Medulla oblongata (tissue), 1 donor: ENCODE measurements at regions not wholly inside any gene's neighbourhood (a gene's known extent, or its start where the extent isn't known, plus 50 kb on each side); places are given as distances from the start of the nearest gene placed in this dataset.
"Not testable (repeated sequence)": the region's sequence is repeated elsewhere in the genome, so short reads cannot be mapped to it uniquely, and the experiment has no call there.

Experiments used
- DNase-seq: peaks from one replicate; pipeline ENCODE4 v3.0.0-alpha.2; 2015; ENCODE audit errors: extremely low spot score

GRCh38 chrX:140447150-140447549, 57.7 kb downstream of the SOX3 start:
- DNase-seq, result no peak

DNA sequence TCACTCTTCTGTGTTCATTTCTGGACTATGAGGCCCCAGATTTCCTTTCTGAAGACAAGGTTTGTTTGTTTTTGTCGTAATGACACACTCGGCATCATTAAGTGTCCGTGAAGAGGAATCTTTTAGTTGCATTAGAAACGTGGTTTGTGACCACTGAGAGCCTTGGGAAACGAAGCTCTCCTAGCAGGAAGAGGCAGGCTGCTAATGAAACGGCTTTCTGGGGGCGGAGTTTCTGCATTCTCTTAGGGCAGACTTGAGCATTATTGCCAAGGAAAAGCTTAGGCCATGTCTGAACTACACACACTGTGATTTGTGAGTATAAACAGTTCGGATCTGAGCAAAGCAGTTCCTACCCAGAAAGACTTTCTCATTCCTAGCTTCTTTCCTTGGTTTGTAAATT, 64.0 kb downstream of the SOX3 start:
- DNase-seq, result peak; percentile 6

- DNase-seq, result peak; percentile 4
Observed at GRCh38 chrX:140439476-140439875, 65.4 kb downstream of the SOX3 start.

DNA sequence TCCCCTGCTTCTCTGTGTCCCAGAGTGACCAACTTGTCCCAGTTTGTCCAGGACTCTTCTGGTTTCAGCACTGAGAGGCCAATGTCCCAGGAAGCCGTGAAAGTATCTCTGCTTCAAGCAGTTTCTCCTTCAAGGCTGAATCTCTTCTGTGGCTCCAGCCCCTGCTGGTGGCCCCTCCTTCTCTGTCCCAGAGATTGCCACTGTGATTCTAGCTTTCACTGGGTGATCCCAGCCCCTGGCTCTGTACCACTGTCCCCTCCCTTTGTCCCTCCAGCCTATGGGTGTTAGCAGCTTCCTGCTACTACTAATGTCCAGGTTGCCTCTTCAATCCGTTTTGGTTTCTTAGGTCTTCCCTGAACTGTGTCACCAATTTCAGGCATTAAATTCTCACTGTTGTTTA, 70.5 kb downstream of the SOX3 start:
- no peak for DNase-seq

- no peak for DNase-seq
Observed at GRCh38 chrX:140433582-140433981, 71.3 kb downstream of the SOX3 start.

- DNase-seq, result peak; percentile 28
Observed at GRCh38 chrX:140432346-140433175, 72.3 kb downstream of the SOX3 start.

- DNase-seq, result no peak
Observed at GRCh38 chrX:140431521-140431920, 73.3 kb downstream of the SOX3 start.

DNA sequence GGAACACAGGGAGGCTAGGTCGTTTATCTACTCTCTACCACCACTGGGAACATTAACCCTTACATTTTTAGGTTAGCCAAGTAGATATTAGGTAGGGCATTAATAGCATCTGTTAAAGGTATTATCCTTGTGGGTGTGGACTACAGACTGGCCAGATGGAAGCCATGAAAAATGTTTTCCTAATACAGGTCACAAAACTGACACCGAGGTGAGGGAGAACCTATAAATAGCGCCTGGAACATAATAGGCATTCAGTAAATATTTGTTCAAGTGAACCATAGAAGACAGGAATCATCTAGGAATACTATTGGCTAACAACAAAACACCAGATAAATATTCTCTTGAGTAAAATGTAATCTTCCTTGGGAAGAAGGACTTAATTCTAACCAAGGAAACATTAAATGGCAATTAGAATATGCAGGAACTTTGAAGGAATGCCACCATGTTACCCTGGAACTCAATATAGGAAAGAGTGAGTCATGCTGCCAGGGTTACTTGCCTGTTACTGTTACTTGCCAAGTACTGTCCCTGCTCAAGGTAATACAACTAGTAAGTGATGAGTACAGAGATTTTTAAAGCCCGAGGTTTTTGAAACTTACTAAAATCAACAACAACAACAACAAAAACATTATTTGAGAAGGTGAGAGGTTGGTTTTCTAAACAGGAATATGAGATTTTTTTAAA, 79.0 kb downstream of the SOX3 start:
- no peak for DNase-seq

DNA sequence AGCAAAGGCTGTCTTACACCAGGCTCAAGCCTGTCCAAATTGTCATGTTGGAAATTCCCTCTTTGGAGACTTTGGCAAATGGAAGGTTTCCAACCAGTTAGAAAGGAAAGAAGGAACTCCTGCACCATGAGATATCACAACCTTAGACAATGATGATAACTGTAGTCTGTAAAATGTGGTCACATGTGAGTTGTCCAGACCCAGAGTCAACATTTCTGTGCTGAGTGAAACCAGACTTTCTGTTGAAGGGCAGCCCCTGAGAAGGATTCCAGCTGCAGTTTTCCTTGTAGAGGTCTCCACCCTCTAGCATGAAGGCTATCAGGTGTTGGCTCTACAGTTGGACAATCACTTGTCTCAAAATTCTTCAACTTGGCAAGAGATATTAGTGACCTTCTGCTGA, 82.4 kb downstream of the SOX3 start:
- DNase-seq, result no peak

GRCh38 chrX:140402131-140402530, 102.7 kb downstream of the SOX3 start:
- not testable (repeated sequence) for DNase-seq

GRCh38 chrX:140396326-140396725, 108.5 kb downstream of the SOX3 start:
- DNase-seq, result not testable (repeated sequence)

DNA sequence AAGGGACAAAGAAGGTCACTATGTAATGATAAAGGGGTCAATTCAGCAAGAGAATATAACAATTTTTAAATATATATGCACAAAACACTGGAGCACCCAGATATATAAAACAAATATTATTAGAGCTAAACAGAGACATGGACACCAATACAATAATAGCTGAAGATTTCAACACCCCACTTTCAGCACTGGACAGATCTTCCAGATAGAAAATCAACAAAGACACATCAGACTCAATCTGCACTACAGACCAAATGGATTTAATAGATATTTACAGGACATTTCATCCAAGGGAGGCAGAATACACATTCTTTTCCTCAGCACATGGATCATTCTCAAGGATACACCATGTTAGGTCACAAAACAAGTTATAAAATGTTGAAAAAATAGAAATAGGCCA, 111.4 kb downstream of the SOX3 start:
- DNase-seq, result no peak

- DNase-seq, result peak; percentile 7
Observed at GRCh38 chrX:140391313-140391712, 113.6 kb downstream of the SOX3 start.

- DNase-seq, result no peak
Observed at GRCh38 chrX:140389331-140389730, 115.5 kb downstream of the SOX3 start.

DNA sequence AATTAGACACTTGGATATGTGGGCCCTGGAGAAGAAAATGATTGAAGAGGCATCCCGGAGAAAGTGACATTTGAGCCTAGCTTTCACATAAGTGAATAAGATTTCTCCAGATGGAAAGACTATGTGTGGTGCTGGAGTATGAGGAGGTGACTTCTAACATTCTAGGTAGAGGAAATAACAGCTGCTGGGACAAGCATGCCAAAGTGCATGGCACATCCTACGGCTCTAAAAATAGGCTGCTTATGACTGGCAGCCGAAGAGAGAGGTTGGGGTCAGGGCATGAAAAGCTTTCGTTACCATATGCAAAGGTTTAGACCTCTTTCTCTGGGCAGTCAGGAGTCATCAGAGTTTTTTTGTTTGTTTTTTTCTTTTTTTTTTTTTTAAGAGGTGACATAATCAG, 142.0 kb downstream of the SOX3 start:
- DNase-seq, result no peak

GRCh38 chrX:140360924-140361323, 143.9 kb downstream of the SOX3 start:
- no peak for DNase-seq

- DNase-seq, result no peak
Observed at GRCh38 chrX:140360284-140360683, 144.6 kb downstream of the SOX3 start.

- no peak for DNase-seq
Observed at GRCh38 chrX:140355922-140356321, 148.9 kb downstream of the SOX3 start.

- no peak for DNase-seq
Observed at GRCh38 chrX:140355429-140355828, 149.4 kb downstream of the SOX3 start.

DNA sequence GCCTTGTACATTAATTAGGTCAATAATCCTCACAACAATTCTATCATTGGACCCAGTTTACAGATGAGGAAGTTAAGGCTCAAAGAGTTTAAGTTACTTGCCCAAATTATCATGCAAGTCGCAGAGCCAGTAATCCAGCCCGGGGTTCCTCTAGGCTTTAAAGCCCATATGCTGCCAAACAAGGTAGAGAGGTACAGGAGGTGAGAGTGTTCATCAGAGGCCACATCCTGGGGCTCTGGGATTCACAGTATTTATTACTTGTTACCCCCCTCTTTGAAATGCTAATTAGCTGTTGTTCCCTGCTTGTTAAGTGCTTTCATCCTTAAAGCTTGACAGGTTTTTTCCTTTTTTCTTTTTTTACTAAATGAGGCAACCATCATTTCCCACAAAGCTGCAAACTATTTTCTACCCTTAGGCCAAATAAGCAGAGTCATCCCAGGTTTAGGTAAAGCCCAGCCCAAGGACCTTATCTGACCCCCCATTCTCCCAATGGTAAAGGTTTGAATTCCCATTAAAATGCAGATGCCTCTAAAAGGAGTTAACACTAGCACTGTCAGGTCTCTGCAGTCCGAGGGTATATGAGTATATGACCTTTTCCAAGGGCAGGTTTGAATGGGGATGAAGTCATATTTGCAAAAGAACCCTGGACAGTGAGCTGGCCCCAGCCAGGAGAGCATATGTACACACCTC, 150.3 kb downstream of the SOX3 start:
- DNase-seq, result no peak

DNA sequence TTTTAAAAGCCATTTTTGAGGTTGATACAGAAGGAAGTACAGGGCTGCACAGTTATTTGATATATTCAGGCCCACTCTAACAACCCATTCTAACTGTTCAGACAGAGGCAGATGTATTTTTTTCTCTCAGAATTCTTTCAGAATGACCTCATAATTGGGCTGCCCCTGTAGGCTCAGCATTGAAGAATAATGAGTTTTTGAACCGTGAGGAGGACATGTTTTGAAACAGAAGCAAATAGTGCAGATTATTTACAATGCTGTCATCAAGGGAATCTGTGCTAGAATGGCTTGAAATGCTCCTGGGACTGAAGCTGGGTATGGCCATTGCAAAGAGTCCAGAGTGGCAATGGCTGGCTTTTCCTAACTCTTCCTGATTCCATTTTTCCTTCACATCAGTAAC, 158.1 kb downstream of the SOX3 start:
- DNase-seq, result no peak

DNA sequence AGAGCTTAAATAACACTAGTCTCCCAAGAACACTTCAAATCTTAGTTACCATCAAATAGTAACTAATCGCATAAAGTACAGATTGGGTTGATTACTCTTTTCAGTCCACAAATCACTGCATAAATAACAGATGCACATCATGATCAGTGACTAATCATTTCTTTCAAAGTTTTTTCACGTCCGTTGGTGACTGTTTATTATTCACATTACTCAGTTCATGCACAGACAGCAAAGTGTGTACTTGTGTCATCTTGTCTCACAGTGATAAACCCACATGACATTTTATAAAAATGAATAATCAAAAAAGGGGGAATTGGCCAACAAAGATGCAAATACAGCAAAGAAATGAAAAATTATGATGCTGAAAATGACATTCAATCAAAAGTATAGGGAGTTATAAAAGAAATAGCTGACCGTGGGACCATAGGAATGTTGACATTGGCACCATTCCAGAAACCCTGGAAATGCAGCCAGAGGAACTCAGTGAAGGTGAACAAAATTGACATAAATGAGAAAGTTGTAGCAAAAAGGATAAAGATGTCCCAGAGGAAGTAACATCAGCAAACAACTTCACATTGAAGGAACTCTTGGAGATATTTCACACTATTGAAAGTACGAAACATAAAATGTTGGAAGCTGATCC, 161.5 kb downstream of the SOX3 start:
- no peak for DNase-seq
